ENCODE measurements at regions not wholly inside any gene's neighbourhood (a gene's known extent, or its start where the extent isn't known, plus 50 kb on each side); places are given as distances from the start of the nearest gene placed in this dataset.

DNA sequence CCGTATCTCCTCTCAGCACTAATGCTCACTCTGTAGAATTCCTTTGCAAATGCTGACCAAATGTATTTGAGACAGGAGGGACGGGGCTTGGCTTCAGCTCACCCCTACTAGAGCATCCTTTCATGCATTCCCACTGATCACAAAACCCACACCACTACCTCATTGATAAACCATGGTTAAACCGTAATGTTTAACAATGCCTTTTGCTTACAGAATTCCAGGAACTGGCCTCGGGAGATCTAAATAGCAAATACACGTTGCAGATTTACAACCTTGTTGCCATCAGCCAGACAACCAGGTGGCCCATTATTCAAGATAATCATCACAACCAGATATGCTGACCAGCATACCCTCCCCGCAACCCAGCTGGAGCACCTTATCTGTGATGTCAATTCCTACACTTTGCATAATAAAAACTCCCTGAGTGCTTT lies 391.9 kb downstream of the KCTD8 start:
- DNase-seq (ENCODE audit: low read depth): no peak
- TF ChIP-seq, protein P1, sequence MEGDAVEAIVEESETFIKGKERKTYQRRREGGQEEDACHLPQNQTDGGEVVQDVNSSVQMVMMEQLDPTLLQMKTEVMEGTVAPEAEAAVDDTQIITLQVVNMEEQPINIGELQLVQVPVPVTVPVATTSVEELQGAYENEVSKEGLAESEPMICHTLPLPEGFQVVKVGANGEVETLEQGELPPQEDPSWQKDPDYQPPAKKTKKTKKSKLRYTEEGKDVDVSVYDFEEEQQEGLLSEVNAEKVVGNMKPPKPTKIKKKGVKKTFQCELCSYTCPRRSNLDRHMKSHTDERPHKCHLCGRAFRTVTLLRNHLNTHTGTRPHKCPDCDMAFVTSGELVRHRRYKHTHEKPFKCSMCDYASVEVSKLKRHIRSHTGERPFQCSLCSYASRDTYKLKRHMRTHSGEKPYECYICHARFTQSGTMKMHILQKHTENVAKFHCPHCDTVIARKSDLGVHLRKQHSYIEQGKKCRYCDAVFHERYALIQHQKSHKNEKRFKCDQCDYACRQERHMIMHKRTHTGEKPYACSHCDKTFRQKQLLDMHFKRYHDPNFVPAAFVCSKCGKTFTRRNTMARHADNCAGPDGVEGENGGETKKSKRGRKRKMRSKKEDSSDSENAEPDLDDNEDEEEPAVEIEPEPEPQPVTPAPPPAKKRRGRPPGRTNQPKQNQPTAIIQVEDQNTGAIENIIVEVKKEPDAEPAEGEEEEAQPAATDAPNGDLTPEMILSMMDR (IDR thresholded peaks at IDR 0.05; ENCODE audit: insufficient read depth, low read depth, low read length, missing control alignments): no peak
- no peak overlapping the region for H3K4me3 ChIP-seq (ENCODE audit: low read depth, low read length)

DNA sequence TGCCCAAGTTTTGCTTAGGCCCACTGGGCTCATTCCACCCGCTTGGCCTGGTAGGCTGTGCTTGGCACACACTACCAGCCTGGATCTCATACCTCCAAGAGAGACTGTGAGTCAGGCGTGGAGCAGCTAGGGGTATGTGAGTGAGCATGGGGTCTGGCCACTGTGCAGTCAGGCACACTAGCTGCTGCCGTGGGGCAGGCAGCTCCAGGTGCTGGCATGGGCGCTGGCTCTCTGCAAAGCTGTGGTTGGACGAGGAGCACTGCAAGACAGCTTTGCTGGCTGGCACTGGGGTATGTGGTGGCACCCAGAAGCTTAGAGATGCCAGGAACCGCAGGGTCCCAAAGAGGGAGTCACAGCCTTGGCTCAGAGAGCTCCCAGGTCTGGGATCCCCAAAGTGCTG lies 377.8 kb downstream of the KCTD8 start:
- H3K4me3 ChIP-seq (ENCODE audit: low read depth, low read length): no peak overlapping the region
- no peak for DNase-seq (ENCODE audit: low read depth)
- TF ChIP-seq, protein P1 (IDR thresholded peaks at IDR 0.05; ENCODE audit: insufficient read depth, low read depth, low read length, missing control alignments): no peak

DNA sequence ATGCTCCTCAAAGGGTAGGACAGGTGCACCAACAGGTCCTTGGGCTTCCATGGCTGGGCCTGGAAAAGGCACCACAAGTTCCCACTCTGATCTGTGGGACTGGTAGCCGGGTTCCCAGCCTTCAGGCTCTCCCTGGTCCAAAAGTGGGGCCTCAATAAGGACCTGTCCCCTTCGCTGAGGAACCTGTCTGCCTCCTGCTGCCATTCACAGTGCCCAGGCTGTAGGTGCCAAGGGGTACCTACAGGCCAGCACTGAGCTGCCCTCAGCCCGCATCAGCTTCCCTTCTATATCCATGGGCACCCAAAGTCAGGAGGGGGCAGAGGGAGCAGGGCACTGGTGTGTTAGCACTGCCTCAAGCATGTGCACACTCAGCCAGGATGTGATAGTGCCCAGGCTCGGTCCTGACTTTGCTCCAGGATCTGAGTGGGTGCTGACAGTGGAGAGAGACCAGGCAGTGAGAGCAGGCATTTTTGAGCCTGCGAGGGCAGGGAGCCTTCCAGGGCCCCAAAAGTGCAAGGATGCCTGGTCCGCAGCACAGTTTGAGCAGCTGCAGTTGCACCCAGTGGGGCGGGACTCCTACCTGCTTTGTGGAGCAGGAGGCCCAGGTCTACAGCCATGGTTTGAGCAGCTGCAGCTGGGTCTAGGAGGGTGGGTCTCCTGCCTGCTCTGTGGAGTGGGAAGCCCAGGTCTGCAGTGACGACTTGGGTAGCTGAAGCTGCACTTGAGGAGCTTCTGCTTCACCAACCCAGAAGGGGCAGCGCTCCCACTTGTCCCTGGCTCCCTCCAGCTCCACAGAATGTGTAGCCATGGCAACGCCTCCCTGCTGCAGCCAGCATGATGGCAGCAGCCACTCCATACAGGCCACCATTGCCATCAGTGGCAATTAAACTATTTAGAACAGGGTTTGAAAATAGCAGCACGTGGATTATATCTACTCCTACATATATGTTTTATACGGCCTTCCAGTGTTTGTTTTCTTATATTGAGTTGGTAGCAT lies 376.4 kb downstream of the KCTD8 start:
- no peak overlapping the region for H3K4me3 ChIP-seq (ENCODE audit: low read depth, low read length)
- no peak for DNase-seq (ENCODE audit: low read depth)
- TF ChIP-seq, protein P1 (IDR thresholded peaks at IDR 0.05; ENCODE audit: insufficient read depth, low read depth, low read length, missing control alignments): no peak

DNA sequence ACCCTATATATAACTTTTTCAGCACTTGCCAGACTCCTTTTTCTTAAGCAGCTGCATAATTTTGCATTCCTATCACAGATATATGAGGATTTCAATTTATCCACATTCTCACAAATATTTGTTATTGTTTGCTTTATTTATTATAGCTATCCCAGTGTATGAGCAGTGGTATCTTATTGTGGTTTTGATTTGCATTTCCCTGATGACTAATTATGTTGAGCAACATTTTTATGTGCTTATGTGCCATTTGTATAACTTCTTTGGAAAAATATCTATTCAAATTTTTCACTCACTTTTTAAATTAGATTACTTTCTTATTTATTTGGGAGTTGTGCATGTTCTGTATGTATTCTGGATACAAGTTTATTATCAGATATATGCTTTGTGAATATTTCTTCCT lies 361.9 kb downstream of the KCTD8 start:
- DNase-seq (ENCODE audit: low read depth): no peak
- no peak overlapping the region for H3K4me3 ChIP-seq (ENCODE audit: low read depth, low read length)
- TF ChIP-seq, protein P1 (IDR thresholded peaks at IDR 0.05; ENCODE audit: insufficient read depth, low read depth, low read length, missing control alignments): no peak

DNA sequence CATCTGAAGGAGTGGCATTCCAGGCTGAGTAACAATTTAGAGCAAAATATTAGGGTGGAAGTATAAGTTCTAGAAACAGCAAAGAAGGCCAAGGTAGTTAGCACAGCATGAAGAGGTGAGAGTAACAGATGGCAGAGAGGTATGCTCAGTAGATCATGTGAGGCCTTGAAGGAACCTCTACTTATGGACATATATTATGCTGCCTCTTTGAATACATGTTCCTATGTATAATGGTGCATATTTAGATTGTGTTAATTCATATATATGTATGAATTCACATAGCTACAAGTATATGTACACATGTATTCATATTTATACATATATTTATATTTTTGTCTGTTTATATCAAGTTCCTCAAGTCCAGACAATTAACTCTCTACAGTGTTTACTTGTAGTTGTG lies 355.2 kb downstream of the KCTD8 start:
- TF ChIP-seq, protein P1 (IDR thresholded peaks at IDR 0.05; ENCODE audit: insufficient read depth, low read depth, low read length, missing control alignments): no peak
- DNase-seq (ENCODE audit: low read depth): no peak
- no peak overlapping the region for H3K4me3 ChIP-seq (ENCODE audit: low read depth, low read length)

DNA sequence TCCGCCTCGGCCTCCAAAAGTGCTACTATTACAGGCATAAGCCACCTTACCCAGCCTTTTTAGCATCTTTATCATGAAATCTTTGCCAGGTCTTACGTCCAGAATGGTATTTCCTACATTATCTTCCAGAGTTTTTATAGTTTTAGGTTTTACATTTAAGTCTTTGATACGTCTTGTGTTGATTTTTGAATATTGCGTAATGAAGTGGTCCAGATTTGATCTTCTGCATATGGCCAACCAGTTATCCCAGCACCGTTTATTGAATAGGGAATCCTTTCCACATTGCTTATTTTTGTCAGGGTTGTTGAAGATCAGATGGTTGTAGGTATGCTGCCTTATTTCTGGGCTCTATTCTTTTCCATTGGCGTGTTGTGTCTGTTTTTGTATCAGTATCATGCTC lies 349.6 kb downstream of the KCTD8 start:
- H3K4me3 ChIP-seq (ENCODE audit: low read depth, low read length): no peak overlapping the region
- no peak for DNase-seq (ENCODE audit: low read depth)
- TF ChIP-seq, protein P1 (IDR thresholded peaks at IDR 0.05; ENCODE audit: insufficient read depth, low read depth, low read length, missing control alignments): no peak

Measured in GM12865 (cell line).